ENCODE measurements at regions not wholly inside any gene's neighbourhood (a gene's known extent, or its start where the extent isn't known, plus 50 kb on each side); places are given as distances from the start of the nearest gene placed in this dataset.

- no peak for DNase-seq
Measured at GRCh38 chr1:228923973-228924686, 188.9 kb downstream of the RHOU start.

DNA sequence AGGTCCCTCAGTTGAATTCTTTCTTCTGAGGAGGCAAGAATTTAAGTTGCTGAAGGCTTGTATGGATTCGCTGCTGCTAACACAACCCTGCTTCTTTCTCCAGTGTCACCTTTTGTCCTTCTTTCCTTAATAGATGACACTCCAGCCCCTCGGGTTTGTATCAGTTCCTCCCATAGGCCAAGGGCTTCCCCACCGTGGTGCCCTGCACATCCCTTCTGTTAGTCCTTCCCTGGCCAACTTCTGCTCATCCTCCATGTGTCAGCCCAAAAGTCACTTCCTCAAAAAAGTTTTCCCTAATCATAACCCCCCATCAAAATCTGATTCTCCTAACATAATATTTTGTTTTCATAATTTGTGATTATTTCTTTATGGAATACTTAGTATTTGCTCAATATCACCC is 190.4 kb downstream of the RHOU start:
- no peak for DNase-seq

DNA sequence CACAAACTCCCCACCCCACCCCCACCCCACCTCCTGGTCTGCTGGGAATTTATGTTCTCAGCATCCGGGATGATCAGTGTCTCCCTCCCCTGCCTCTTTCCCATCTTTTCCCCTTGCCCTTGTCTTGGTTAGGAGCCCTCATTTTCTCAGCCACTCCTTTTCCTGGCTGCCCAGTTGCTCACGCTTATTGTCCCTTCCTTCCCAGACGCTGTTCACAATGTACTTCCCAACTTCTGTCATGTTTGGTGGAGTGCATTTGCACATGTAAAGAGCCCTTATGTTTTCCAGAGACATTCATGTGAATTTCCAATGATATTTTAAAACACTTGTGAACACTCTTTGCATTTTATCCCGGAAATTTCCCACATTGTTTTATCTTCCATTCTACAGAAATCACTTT is 192.1 kb downstream of the RHOU start:
- DNase-seq, result no peak

- DNase-seq, result no peak
Measured at GRCh38 chr1:228927946-228928898, 192.9 kb downstream of the RHOU start.

DNA sequence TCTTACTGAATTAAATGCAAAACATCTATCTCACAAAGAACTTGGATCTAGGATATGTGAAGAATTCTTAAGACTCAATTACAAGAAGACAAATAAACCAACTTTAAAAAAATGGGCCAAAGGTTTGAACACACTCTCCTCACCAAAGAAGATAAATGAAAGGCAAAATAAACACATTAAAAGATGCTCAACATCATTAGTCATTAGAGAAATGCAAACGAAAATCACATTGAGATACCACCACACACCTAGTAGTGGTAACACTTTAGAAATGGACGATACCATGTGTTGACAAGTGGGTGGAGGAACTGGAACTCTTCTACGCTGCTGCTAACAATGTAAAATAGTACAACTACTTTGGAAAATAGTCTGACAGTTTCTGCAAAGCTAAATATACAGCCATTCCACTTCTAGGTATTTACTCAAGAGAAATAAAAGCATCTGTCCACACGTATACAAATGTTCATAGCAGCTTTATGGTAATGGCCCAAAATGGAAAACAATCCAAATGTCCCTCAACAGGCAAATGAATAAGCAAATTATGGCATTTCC is 194.3 kb downstream of the RHOU start:
- no peak for DNase-seq

- DNase-seq, result no peak
Measured at GRCh38 chr1:228930479-228930957, 195.2 kb downstream of the RHOU start.

DNA sequence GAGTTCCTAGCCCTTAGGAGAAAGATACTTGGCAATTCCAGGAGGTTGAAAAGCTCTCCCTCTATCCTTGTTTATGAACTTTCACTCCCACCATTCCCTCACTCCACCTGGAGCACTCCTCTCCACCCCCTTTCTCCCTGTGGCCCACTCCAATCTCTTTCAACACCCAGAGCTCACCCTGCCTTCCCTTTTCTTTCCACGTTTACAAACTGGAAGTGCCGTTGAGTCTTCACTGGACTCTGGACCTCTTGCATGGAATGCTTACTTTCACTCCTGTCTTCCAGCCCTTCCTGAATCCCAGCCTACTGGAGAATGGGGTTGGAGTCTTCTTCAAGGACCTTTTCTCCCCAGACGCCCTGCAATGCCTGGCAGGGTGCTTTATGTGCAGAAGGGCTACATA is 198.5 kb downstream of the RHOU start:
- DNase-seq, result no peak

DNA sequence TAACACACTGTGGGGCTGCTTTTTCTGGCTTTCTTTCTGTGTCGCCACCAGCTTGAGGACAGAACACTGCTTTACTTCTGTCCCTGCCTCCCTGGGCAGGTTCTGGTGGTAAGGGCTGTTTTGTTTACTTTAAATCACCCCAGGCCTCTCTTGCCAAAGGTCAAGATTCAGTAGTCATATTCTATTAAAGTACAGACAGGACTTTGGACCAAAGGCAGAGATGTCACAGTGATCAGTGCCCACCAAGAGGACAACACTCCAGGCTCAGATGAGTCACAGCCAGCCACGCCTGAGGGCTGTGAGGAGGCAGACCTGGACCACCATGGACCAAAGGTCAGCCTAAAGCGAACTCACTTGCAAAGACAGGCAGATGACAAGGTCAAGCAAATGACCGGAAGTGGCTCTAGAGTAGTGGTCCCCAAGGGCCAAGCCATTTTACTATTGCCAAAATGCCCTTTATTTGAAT is 200.0 kb downstream of the RHOU start:
- no peak for DNase-seq

DNA sequence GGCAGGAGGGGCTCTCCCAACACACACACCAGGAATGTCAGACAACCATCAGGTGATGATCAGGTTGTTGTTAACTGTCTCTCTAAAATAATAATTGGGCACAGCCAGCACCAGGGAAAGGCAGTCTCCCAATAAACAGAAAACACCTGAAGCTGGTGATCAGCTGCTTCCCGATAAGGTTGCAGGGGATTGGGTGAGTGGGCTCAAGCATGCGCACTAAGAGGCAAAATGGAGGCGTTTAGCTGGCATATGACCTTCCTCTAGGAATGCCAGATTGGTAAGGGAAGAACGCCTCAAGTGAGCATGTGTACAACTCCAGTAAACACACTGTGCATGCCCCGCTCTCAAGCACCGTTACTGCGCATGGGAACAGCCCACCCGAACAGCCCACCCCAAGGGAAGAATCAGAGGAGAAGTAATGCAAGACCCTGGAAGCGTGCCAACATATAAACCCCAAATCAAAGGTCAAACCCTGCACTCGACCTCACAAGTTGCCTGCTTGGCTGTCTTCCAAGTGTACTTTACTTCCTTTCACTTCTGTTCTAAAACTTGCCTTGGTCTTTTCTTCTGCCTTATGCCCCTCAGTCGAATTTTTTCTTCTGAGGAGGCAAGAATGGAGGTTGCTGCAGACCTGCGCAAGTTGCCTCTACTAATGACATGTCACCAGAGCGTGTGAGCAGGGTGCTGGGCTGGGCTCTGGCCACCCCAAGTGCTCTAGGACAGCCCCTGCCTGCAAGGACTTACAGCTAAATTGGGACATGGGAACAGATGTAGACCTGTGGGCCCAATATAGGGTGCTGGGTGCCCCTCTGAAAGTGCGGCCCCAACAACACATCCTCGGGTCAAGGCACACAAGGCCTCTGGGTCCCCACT is 200.8 kb downstream of the RHOU start:
- no peak for DNase-seq

DNA sequence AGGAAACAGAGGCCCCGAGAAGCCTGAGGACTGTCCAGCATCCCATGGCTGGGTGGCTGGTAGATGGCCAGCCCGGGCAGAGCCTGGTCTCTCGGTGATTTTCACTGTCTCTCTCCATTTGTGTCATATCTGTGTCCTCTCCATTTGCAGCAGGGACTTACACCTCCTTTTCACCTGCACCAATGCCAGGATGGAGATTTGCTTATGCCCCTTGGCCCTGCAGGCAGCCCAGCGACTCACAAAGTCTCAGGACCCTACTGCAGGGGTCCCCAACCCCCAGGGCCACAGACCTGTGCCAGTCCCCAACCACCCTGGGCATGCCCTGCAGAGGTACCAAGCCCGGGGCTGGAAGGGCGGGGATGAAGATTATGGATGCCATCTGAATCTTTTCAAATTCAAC is 201.6 kb downstream of the RHOU start:
- DNase-seq, result no peak

DNA sequence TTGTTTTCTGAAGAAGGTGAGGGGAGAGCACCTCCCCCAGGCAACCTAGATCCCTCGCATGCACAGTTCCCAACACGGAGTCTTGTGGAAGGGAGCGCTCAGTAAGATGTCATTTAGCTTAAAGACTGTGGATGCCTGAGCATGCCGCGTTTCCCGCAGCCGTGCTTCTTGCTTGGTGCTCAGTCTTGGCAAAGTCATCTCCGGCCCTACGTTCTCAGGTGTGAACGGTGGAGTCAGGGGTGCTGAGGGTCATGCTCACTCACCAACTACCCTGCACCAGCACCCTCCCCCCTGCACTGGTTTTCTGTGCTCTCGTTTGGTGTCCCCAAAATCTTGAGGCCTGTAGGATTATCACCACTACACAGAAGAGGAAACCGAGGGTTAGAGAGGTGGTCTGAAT is 202.1 kb downstream of the RHOU start:
- DNase-seq, result no peak

DNA sequence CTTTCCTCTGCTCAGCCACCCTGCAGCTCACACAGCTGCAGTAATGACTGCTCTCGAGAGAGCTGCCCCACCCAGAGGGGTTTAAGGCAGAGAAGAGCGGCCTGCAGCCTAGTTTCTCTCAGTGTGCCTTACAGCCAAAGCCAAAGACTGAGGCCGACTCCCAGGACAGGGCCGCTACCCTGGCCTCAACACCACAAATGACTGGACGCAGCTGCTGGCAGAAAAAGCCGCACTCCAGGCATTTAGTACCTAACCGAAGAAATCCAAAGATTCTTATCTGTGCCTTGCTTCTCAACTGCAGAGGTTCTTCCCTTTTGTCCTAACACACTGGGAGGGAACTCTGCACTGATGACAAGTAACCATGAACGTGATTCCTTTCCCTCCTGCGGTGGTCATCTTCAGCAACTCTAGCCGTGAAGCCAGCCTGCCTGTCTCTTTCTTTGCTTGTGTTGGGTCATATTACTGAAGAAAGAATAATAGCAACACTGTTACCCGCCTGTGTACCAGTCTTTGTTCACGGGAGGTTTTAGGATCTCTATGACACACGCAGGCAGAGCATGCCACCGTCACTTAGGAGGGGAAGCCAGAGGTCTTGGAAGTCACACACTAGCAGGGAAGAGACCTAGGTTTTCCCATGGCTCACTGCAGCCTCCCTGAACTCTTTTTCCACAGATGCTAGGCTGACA is 202.7 kb downstream of the RHOU start:
- no peak for DNase-seq

- DNase-seq, result no peak
Measured at GRCh38 chr1:228938537-228938901, 203.2 kb downstream of the RHOU start.

GRCh38 chr1:228939001-228939691 is 203.9 kb downstream of the RHOU start:
- no peak for DNase-seq

DNA sequence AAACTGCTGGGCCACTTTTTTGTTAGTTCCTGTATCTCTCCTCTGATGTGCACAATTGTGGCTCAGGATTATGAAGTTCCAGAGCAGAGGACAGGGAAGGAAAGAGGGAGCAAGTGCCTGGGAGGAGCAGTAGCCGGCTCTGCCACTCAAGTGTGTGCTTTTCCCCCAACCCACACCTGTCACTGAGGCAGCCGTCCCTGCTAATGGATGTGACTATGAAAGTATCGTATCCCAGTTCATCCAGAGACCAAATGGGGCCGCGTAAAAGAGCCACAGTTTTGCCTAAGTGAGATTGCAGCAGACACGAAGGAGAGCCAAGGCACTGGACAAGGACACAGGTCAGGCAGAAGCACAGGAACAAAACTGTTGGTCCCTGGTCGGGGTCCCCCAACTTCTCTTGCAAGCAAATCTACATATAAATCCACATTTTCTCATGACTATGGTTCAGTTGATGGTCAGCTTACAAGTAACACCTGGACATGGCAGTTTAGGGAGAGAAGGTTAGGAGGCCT is 204.7 kb downstream of the RHOU start:
- no peak for DNase-seq

DNA sequence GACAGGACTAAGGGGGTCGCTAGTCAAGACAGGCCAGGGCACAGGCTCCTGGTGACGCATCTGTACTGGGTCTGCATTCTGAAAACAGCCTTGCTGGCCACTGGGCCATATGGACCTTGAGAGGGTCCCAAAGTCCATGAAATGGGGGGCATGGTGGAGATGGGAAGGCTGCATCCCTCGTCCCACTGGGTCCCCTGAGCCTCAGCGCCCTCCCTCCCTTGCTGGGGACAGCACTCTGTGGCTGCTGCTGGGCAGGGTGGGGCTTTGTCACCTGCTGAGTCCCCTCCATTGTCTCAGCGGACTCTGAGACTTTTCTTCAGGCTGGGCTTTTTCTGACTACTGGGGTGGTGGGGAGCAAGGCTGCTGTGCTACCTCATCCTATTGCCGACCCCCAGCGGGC is 205.2 kb downstream of the RHOU start:
- DNase-seq, result no peak

DNA sequence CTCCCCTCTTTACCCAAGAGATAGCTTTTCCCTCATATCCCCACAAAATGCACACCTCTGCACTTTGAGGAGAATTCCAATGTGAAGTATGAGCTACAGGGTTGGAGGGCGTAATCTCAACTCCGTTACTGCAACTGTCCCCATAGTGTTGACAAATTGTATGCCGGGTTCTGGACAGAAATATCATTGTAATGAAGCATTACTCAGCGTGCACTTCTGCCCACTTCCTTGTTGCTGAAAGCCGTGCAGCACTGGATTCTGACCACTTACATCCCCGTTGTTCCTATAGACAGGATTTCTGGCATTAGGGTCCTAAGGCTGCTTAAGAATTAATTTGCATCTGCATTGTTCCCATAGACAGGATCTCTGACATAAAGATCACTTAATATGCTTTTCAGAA is 205.6 kb downstream of the RHOU start:
- no peak for DNase-seq

DNA sequence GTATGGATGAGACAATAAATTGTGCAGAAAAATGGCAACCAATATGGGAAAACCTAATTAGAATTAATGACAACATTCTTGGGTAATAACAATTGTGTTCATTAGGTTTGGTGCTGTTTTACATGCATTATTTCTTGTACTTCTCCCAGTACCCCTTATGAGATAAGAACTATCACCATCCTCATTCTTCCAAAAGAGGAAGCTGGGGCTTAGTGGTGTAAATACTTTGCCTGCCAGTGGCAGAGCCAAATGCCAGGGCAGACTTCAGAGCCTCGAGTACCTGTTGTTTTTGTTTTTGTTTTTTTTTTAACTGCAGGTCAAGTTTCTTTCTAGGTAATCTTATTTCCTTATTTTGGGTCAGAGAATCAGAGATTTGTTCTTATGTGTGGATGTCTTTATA is 206.4 kb downstream of the RHOU start:
- DNase-seq, result no peak

GRCh38 chr1:228943436-228943835 is 208.2 kb downstream of the RHOU start:
- no peak for DNase-seq

DNA sequence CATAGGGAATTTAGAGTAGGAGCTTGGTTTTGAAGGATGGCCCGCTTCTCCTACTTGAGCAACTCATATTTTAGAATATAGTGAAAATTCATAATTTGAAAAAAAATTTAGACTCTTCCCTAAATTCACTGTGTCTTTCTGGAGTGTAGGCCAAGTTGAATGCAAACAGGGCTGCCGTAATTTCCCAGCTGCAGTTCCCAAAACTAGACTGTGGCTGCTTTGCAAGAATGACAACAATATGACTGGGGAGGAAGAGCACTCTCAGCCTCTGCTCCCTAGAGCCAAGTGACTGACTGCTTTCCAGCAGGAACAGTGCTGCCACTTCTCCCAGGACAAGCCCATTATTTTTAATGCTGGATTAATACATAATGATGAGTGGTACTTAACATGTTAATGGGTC is 209.0 kb downstream of the RHOU start:
- no peak for DNase-seq

DNA sequence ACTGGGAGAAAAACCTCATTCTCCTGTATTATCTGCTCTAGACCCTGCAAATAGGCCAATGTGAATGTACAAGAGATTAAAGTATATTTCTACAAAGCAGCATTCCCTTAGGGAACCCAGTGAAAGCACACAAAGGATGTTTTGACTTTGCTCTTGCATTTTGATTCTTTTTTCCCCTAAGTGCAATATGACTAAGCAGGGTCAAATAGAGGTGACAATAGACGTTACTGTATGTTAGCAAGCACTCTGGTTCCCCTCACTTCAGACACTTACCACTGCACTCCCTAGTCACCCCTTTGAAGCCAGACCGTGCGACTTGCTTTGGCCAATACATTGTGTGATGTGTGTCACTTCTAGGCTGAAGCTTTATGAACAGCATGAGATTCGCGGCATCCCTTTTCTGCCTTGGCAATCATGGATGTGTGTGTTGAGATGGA is 209.7 kb downstream of the RHOU start:
- no peak for DNase-seq

All from NCI-H1092 treated with DMSO at 0.1 percent for 48 hours (cell line).